GM12865 (cell line): ENCODE measurements at regions not wholly inside any gene's neighbourhood (a gene's known extent, or its start where the extent isn't known, plus 50 kb on each side); places are given as distances from the start of the nearest gene placed in this dataset.
A peak's percentile ranks its signal among the peaks of the same experiment; 100 is the strongest.

Experiments used
- DNase-seq: peaks from one replicate; pipeline ENCODE4 v3.0.0; 2010; ENCODE audit warnings: low read depth
- H3K4me3 ChIP-seq: 2 replicates; pipeline ENCODE4 v1.5.1; 2011; ENCODE audit warnings: mild to moderate bottlenecking, low read depth, low read length, control low read depth
- CTCF ChIP-seq: IDR thresholded peaks from 2 replicates; pipeline ENCODE4 v1.5.1; 2011; ENCODE audit warnings: low read length, control low read depth, low read depth, inconsistent platforms; ENCODE audit not compliant: insufficient read depth; ENCODE audit errors: missing control alignments

GRCh38 chr22:22814666-22815396, 72.8 kb upstream of the IGLL5 start:
- DNase-seq = no peak
- TF ChIP-seq CTCF = no peak

DNA sequence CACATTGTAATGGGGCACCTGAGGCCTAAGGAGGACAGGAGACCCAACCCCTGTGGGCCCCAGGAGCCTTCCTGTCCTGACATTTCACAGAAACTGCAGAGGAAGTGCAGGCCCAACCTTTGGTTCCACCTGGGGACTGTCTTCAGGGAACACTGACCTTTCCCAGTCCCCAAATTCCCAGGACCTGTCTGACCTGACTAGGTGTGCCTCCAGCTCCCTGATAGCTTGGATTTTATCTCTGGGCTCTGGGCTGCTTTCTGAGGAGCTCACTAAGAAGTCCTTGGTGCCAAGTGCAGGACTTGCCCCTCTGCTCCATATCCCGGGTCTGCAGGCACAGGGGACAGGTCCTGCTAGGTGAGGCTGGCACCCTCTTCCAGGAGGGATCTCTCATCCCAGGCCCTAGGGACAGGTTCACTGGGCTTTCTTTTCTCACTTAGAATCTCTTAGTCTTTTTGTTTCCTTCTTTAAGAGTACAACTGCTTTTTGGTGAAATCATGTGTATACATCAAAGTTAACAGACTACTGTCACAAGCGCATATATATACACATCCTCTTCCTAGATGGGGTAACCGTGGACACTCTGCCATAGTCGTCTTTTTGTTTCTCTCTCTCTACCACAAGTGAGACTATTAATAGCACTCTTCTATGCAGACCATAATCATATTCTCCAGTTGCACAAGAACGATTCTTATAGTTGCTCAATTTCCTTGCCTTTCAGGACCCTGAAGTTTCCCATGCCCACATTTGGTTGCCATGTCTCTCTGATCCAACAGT, 72.0 kb upstream of the IGLL5 start:
- no peak overlapping the region for H3K4me3 ChIP-seq
- no peak for TF ChIP-seq CTCF
- peak; percentile 12 for DNase-seq

More at GRCh38 chr22:22814666-22815396, 72.8 kb upstream of the IGLL5 start:
- H3K4me3 ChIP-seq = no peak overlapping the region

DNA sequence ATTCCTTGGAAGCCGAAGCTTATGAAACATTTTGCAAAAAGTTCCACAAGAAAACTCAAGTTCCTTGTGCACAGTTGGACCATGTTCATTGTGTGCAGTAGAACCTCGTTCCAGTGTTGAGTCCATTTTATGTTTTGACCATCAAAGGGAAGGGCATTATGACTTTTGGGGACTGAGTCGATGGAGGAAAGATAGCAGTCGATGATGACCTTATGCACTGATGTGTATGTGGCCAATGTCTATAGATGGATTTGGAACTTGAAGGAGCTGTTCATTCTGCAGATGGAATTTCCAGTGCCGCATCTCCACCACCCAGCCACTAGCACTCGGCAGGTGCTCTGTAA, 71.5 kb upstream of the IGLL5 start:
- no peak for TF ChIP-seq CTCF
- no peak overlapping the region for H3K4me3 ChIP-seq
- DNase-seq = no peak

DNA sequence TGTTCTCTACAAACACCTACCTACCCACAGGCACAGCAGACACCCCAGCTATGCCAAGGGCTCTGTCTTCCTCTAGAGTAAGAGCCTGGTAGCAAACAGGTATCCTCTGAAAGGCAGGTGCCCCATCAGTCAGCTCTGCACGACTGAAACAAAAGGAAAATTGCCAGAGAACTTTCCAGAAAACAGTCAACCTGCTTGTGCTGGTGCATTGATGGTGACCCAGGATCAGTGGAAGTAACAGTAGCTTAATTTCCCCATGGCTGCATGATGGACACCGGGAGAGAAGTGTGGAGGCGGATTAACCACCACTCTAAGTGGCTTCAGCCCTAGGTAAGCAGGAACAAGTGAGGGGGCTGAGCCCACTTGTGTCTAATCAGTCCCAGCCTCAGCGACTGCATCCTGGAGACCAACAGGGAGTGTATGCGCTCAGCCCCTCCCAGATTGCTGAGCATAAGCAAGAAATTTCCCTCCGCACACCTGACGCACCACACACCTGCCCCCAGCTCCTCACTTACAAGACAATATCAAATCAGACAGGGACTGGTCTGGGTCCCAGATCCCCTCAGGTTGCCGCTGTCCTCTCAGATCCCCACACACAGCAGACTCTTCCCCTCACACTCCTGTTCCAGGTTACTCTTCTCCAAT, 70.7 kb upstream of the IGLL5 start:
- DNase-seq = no peak
- TF ChIP-seq CTCF = no peak
- H3K4me3 ChIP-seq = no peak overlapping the region

DNA sequence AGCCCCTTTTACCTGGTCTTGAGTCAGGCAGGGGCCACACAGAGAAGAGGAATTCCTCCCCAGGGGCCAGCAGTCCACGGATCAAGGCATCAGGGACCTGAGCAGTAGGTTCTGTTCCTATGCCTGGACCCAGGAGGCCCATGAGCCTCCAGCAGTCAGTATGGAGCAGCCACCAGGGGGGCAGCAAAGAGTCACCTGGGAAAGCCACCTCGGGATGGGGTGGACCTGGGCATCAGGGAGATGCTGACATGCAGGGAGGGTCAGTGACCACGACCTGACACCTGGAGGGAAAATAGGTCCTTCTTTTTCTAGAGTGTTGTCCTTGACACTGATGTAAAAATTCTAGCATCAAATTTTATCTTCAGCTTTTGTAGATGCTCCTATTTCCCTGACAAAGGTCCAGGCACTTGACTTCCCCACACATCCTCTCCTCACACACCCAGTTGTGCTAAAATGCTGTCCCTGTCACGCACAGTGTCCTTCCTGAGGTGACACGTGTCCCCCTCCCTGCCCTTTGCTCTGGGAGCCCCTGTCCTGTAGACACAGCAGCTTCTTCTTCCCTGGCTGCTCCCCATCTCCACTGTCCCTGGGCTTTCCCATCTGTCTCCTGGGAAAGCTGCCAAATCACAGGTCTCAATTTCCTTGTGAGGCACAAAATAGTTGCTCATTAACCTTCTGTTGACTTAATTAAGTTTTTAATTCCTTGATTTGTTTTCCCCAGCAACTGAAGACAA, 70.0 kb upstream of the IGLL5 start:
- TF ChIP-seq CTCF = no peak
- no peak for DNase-seq
- no peak overlapping the region for H3K4me3 ChIP-seq

DNA sequence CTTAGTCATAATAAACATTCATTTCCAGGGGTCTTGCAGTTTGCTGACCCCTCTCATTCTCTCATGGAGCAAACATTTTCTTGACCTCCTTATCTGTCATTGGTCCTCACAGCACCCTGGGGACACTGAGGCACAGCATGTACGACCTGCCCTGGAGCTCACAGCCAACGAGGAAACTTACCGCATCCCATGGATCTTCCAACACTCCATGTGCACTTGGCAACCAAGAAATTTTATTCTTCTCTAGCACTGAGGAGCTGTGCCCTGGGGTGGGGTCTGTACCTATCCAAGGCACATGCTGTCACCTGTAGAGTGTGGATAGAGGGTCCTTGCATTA, 69.4 kb upstream of the IGLL5 start:
- no peak overlapping the region for H3K4me3 ChIP-seq
- no peak for TF ChIP-seq CTCF

More for the DNA sequence above, 69.4 kb upstream of the IGLL5 start:
- DNase-seq = no peak
